ENCODE measurements at regions not wholly inside any gene's neighbourhood (a gene's known extent, or its start where the extent isn't known, plus 50 kb on each side); places are given as distances from the start of the nearest gene placed in this dataset.
"Not testable (repeated sequence)": the region's sequence is repeated elsewhere in the genome, so short reads cannot be mapped to it uniquely, and the experiment has no call there.

GRCh38 chr4:187865914-187866313 lies 129.7 kb upstream of the ZFP42 start:
- ATAC-seq: no peak
- Mint-ChIP-seq H3K27me3 (no peaks in the 10 kb centered on the region), H3K9me3 (peaks cover 8% of the 10 kb centered on the region), H3K36me3 (no peaks in the 10 kb centered on the region), H3K4me3 (no peak overlapping the region), H3K27ac (no peak overlapping the region), H3K4me1 (no peaks in the 10 kb centered on the region)

- Mint-ChIP-seq H3K9me3 (no peaks in the 10 kb centered on the region), H3K36me3 (no peaks in the 10 kb centered on the region), H3K4me1 (no peaks in the 10 kb centered on the region), H3K27me3 (no peaks in the 10 kb centered on the region), H3K4me3 (no peak overlapping the region), H3K27ac (no peak overlapping the region)
- no peak for ATAC-seq
Observed at GRCh38 chr4:187883049-187883448, 112.5 kb upstream of the ZFP42 start.

GRCh38 chr4:187883836-187884475 lies 111.6 kb upstream of the ZFP42 start:
- Mint-ChIP-seq H3K27ac (no peak overlapping the region), H3K4me3 (no peak overlapping the region), H3K36me3 (no peaks in the 10 kb centered on the region), H3K4me1 (no peaks in the 10 kb centered on the region), H3K9me3 (peaks cover 2% of the 10 kb centered on the region), H3K27me3 (no peaks in the 10 kb centered on the region)
- no peak for ATAC-seq

GRCh38 chr4:187887906-187888305 lies 107.7 kb upstream of the ZFP42 start:
- no peak overlapping the region for H3K4me3 Mint-ChIP-seq
- no peaks in the 10 kb centered on the region for H3K36me3 Mint-ChIP-seq
- ATAC-seq: no peak
- no peaks in the 10 kb centered on the region for H3K4me1 Mint-ChIP-seq
- H3K27me3 Mint-ChIP-seq: no peaks in the 10 kb centered on the region
- H3K9me3 Mint-ChIP-seq: peaks cover 4% of the 10 kb centered on the region
- no peak overlapping the region for H3K27ac Mint-ChIP-seq

- H3K4me3 Mint-ChIP-seq: no peak overlapping the region
- H3K27me3 Mint-ChIP-seq: no peaks in the 10 kb centered on the region
- no peaks in the 10 kb centered on the region for H3K36me3 Mint-ChIP-seq
- H3K27ac Mint-ChIP-seq: no peak overlapping the region
- H3K9me3 Mint-ChIP-seq: peaks cover 4% of the 10 kb centered on the region
- no peaks in the 10 kb centered on the region for H3K4me1 Mint-ChIP-seq
- no peak for ATAC-seq
Observed at GRCh38 chr4:187889651-187890050, 105.9 kb upstream of the ZFP42 start.

GRCh38 chr4:187893418-187893817 lies 102.2 kb upstream of the ZFP42 start:
- Mint-ChIP-seq H3K4me3 (no peak overlapping the region), H3K27ac (no peak overlapping the region), H3K36me3 (no peaks in the 10 kb centered on the region)

GRCh38 chr4:187903106-187903505 lies 92.5 kb upstream of the ZFP42 start:
- Mint-ChIP-seq H3K4me3 (no peak overlapping the region), H3K27ac (no peak overlapping the region), H3K36me3 (no peaks in the 10 kb centered on the region), H3K4me1 (no peaks in the 10 kb centered on the region), H3K27me3 (no peaks in the 10 kb centered on the region), H3K9me3 (peaks cover 18% of the 10 kb centered on the region)
- ATAC-seq: no peak

More at GRCh38 chr4:187893418-187893817, 102.2 kb upstream of the ZFP42 start:
- ATAC-seq: no peak
- Mint-ChIP-seq H3K27me3 (no peaks in the 10 kb centered on the region), H3K4me1 (no peaks in the 10 kb centered on the region), H3K9me3 (peaks cover 2% of the 10 kb centered on the region)

- H3K9me3 Mint-ChIP-seq: peaks cover 18% of the 10 kb centered on the region
- no peaks in the 10 kb centered on the region for H3K36me3 Mint-ChIP-seq
- no peaks in the 10 kb centered on the region for H3K4me1 Mint-ChIP-seq
- H3K27me3 Mint-ChIP-seq: no peaks in the 10 kb centered on the region
- no peak overlapping the region for H3K27ac Mint-ChIP-seq
- H3K4me3 Mint-ChIP-seq: no peak overlapping the region
- ATAC-seq: no peak
Observed at GRCh38 chr4:187903700-187904099, 91.9 kb upstream of the ZFP42 start.

GRCh38 chr4:187908079-187908561 lies 87.5 kb upstream of the ZFP42 start:
- H3K4me1 Mint-ChIP-seq: no peaks in the 10 kb centered on the region
- H3K36me3 Mint-ChIP-seq: no peaks in the 10 kb centered on the region
- no peak overlapping the region for H3K27ac Mint-ChIP-seq
- H3K27me3 Mint-ChIP-seq: no peaks in the 10 kb centered on the region
- H3K9me3 Mint-ChIP-seq: peaks cover 3% of the 10 kb centered on the region
- ATAC-seq: no peak
- H3K4me3 Mint-ChIP-seq: no peak overlapping the region

- no peak for ATAC-seq
- no peaks in the 10 kb centered on the region for H3K4me1 Mint-ChIP-seq
- no peak overlapping the region for H3K4me3 Mint-ChIP-seq
- no peaks in the 10 kb centered on the region for H3K27me3 Mint-ChIP-seq
- H3K27ac Mint-ChIP-seq: no peak overlapping the region
- H3K9me3 Mint-ChIP-seq: peaks cover 6% of the 10 kb centered on the region
- H3K36me3 Mint-ChIP-seq: no peaks in the 10 kb centered on the region
Observed at GRCh38 chr4:187908731-187909130, 86.8 kb upstream of the ZFP42 start.

GRCh38 chr4:187910741-187911140 lies 84.8 kb upstream of the ZFP42 start:
- Mint-ChIP-seq H3K27me3 (no peaks in the 10 kb centered on the region), H3K4me3 (no peak overlapping the region)

GRCh38 chr4:187915406-187915805 lies 80.2 kb upstream of the ZFP42 start:
- ATAC-seq, H3K4me1 Mint-ChIP-seq, H3K9me3 Mint-ChIP-seq, H3K4me3 Mint-ChIP-seq, H3K27me3 Mint-ChIP-seq, H3K36me3 Mint-ChIP-seq, H3K27ac Mint-ChIP-seq: not testable (repeated sequence)

More at GRCh38 chr4:187910741-187911140, 84.8 kb upstream of the ZFP42 start:
- ATAC-seq: no peak
- Mint-ChIP-seq H3K27ac (no peak overlapping the region), H3K9me3 (peaks cover 4% of the 10 kb centered on the region), H3K4me1 (no peaks in the 10 kb centered on the region), H3K36me3 (no peaks in the 10 kb centered on the region)

GRCh38 chr4:187919966-187920365 lies 75.6 kb upstream of the ZFP42 start:
- Mint-ChIP-seq H3K27ac (no peak overlapping the region), H3K9me3 (peaks cover 6% of the 10 kb centered on the region), H3K4me3 (no peak overlapping the region), H3K27me3 (no peaks in the 10 kb centered on the region), H3K4me1 (no peaks in the 10 kb centered on the region), H3K36me3 (no peaks in the 10 kb centered on the region)
- ATAC-seq: no peak

GRCh38 chr4:187921946-187922623 lies 73.5 kb upstream of the ZFP42 start:
- Mint-ChIP-seq H3K36me3 (no peaks in the 10 kb centered on the region), H3K27ac (no peak overlapping the region), H3K4me3 (no peak overlapping the region), H3K27me3 (no peaks in the 10 kb centered on the region), H3K9me3 (peaks cover 10% of the 10 kb centered on the region), H3K4me1 (no peaks in the 10 kb centered on the region)
- ATAC-seq: no peak

- no peaks in the 10 kb centered on the region for H3K4me1 Mint-ChIP-seq
- no peak for ATAC-seq
- no peak overlapping the region for H3K27ac Mint-ChIP-seq
- H3K4me3 Mint-ChIP-seq: no peak overlapping the region
- peaks cover 5% of the 10 kb centered on the region for H3K9me3 Mint-ChIP-seq
- no peaks in the 10 kb centered on the region for H3K36me3 Mint-ChIP-seq
- H3K27me3 Mint-ChIP-seq: no peaks in the 10 kb centered on the region
Observed at GRCh38 chr4:187929024-187929423, 66.5 kb upstream of the ZFP42 start.

GRCh38 chr4:187934766-187935165 lies 60.8 kb upstream of the ZFP42 start:
- Mint-ChIP-seq H3K27ac (no peak overlapping the region), H3K9me3 (peaks cover 8% of the 10 kb centered on the region), H3K27me3 (no peaks in the 10 kb centered on the region), H3K36me3 (no peaks in the 10 kb centered on the region), H3K4me1 (no peaks in the 10 kb centered on the region), H3K4me3 (no peak overlapping the region)
- ATAC-seq: no peak
